GM23248 (cell line): ENCODE measurements at regions not wholly inside any gene's neighbourhood (a gene's known extent, or its start where the extent isn't known, plus 50 kb on each side); places are given as distances from the start of the nearest gene placed in this dataset.

Experiments used
- EZH2 ChIP-seq: fragments of 200-600 bp; sonication (generic); IDR thresholded peaks from 2 replicates; pipeline ENCODE4 v1.6.1; 2018; ENCODE audit warnings: antibody characterized with exemption, mild to moderate bottlenecking; ENCODE audit not compliant: insufficient read depth, poor library complexity, severe bottlenecking
- EZH2phosphoT487 ChIP-seq: fragments of 200-600 bp; sonication (generic); IDR thresholded peaks from 2 replicates; pipeline ENCODE4 v1.6.1; 2018; ENCODE audit warnings: antibody characterized with exemption, moderate library complexity, mild to moderate bottlenecking, low read depth; ENCODE audit not compliant: insufficient read depth

- TF ChIP-seq EZH2: no peak
- TF ChIP-seq EZH2phosphoT487: no peak
Measured at GRCh38 chr9:102518324-102518723, 476.8 kb upstream of the CYLC2 start.
